K562 (cell line): ENCODE measurements at regions not wholly inside any gene's neighbourhood (a gene's known extent, or its start where the extent isn't known, plus 50 kb on each side); places are given as distances from the start of the nearest gene placed in this dataset.

ENCODE experiments used
- ATAC-seq: fragments of 200-7000 bp; cut with Tn5 transposase; 3 replicates; pipeline ENCODE4 v1.9.1; 2020; ENCODE audit warnings: moderate library complexity
- BruUV-seq: library from RNA; stranded (reverse); fragments of 400-500 nt; replicated peaks from 2 replicates; lab custom pipeline; 2021; lab: Mats Ljungman, UMichigan
- CTCF ChIA-PET: fragments of 300-600 bp; formaldehyde crosslinking; extraction: SDS; loops from one replicate; lab custom pipeline; 2021; ENCODE audit warnings: low intra/inter-chr PET ratio; lab: Yijun Ruan, JAX
- POLR2A ChIA-PET: fragments of 300-600, 350-650 bp; sonication (Branson Sonifier 250); formaldehyde crosslinking; extraction: SDS; loops from one replicate; lab custom pipeline; 2021; ENCODE audit warnings: antibody characterized with exemption, inconsistent platforms; lab: Yijun Ruan, JAX
- DNase-seq, 4 experiments: peaks; one replicate each; pipeline versions ENCODE4 v3.0.0 to v3.0.0-alpha.2; 2011 to 2018; ENCODE audit warnings: low spot score in 3 of 4, mixed read lengths in 3 of 4; ENCODE audit errors: extremely low read depth in 1 of 4
- FAIRE-seq: peaks from 2 replicates; lab custom pipeline; 2011; peaks lifted over from hg19 to GRCh38; lab: Jason Lieb, UNC
- H2AFZ ChIP-seq: 2 replicates; pipeline ENCODE4 v1.6.0; 2011; ENCODE audit warnings: low read depth, low read length, control low read depth, inconsistent platforms
- H3K27ac ChIP-seq: fragments of 200-600 bp; 3 replicates; pipeline ENCODE4 v1.8.0; 2011; ENCODE audit warnings: low read depth, mild to moderate bottlenecking, control low read depth, inconsistent platforms, low read length, moderate library complexity, mixed read lengths; ENCODE audit errors: extremely low read depth
- H3K27me3 ChIP-seq, 2 experiments: fragments of 300-600 bp in 1 of 2; 2 replicates in 1 of 2; 3 replicates in 1 of 2; pipeline versions ENCODE4 v1.6.0 to v1.8.0; 2011; ENCODE audit warnings: inconsistent platforms in 2 of 2, low read length in 2 of 2, mild to moderate bottlenecking in 1 of 2, mixed read lengths in 1 of 2, moderate library complexity in 1 of 2; ENCODE audit not compliant: control insufficient read depth in 2 of 2, insufficient read depth in 2 of 2
- H3K36me3 ChIP-seq: fragments of 300-600 bp; 3 replicates; pipeline ENCODE4 v1.8.0; 2011; ENCODE audit warnings: mild to moderate bottlenecking, low read length, inconsistent platforms; ENCODE audit not compliant: control insufficient read depth, insufficient read depth
- H3K4me1 ChIP-seq, 2 experiments: fragments of 200-600 bp in 1 of 2; replicated peaks in 1 of 2; 2 replicates in 1 of 2; 3 replicates in 1 of 2; pipeline versions ENCODE4 v1.5.1 to v1.8.0; 2011; ENCODE audit warnings: inconsistent platforms in 2 of 2, low read length in 2 of 2, mild to moderate bottlenecking in 1 of 2, mixed read lengths in 1 of 2, moderate library complexity in 1 of 2; ENCODE audit not compliant: control insufficient read depth in 2 of 2, insufficient read depth in 2 of 2
- H3K4me2 ChIP-seq: 2 replicates; pipeline ENCODE4 v1.6.1; 2011; ENCODE audit warnings: low read length, control low read depth, inconsistent platforms, mixed read lengths; ENCODE audit not compliant: insufficient read depth
- H3K4me3 ChIP-seq: fragments of 200-600 bp; sonication (generic), shearing (Covaris generic); 2 replicates; pipeline ENCODE4 v1.5.1; 2016; ENCODE audit warnings: control low read depth, inconsistent platforms
- H3K79me2 ChIP-seq: fragments of 200-600 bp; 3 replicates; pipeline ENCODE4 v1.8.0; 2011; ENCODE audit warnings: low read length, inconsistent platforms; ENCODE audit not compliant: control insufficient read depth, insufficient read depth
- H3K9ac ChIP-seq, 2 experiments: 2 replicates each; pipeline versions ENCODE4 v1.6.0 to v1.6.1; 2011; ENCODE audit warnings: low read depth in 2 of 2, low read length in 2 of 2, control low read depth in 1 of 2, inconsistent platforms in 1 of 2, mild to moderate bottlenecking in 1 of 2, mixed read lengths in 1 of 2; ENCODE audit not compliant: insufficient read depth in 1 of 2
- H3K9me1 ChIP-seq: one replicate; pipeline ENCODE4 v1.6.0; 2011; ENCODE audit warnings: inconsistent platforms, mild to moderate bottlenecking, low read length, moderate library complexity; ENCODE audit not compliant: control insufficient read depth, insufficient read depth
- H3K9me3 ChIP-seq: replicated peaks from 2 replicates; pipeline ENCODE4 v1.5.1; 2011; ENCODE audit warnings: low read depth, low read length, inconsistent platforms; ENCODE audit not compliant: control insufficient read depth, insufficient read depth
- H4K20me1 ChIP-seq: replicated peaks from 2 replicates; pipeline ENCODE4 v1.6.1; 2011; ENCODE audit warnings: low read length, inconsistent platforms, mixed read lengths; ENCODE audit not compliant: control insufficient read depth, insufficient read depth
- ATF7 ChIP-seq: fragments of 450-650 bp; IDR thresholded peaks from 2 replicates; pipeline ENCODE4 v1.7.1; 2014; ENCODE audit warnings: mild to moderate bottlenecking, moderate library complexity
- CHD7 ChIP-seq: fragments of 200-600 bp; sonication (generic); IDR thresholded peaks from one replicate; pipeline ENCODE4 v1.6.1; 2012; ENCODE audit warnings: mild to moderate bottlenecking, low read depth, low read length, inconsistent platforms
- MAFK ChIP-seq: IDR thresholded peaks from 2 replicates; pipeline ENCODE4 v1.6.1; 2011; ENCODE audit warnings: low read length, improper control_type of control experiment
- POU5F1 ChIP-seq: fragments of 150-350 bp; IDR thresholded peaks from 2 replicates; pipeline ENCODE4 v1.6.1; 2014; ENCODE audit warnings: borderline replicate concordance, low read length, low read depth, mild to moderate bottlenecking; ENCODE audit not compliant: partially characterized antibody
- RCOR1 ChIP-seq, 2 experiments: IDR thresholded peaks; 2 replicates each; pipeline ENCODE4 v1.6.1; 2012; ENCODE audit warnings: low read depth in 2 of 2, low read length in 2 of 2, borderline replicate concordance in 1 of 2, improper control_type of control experiment in 1 of 2
- TARDBP ChIP-seq: fragments of 450-650 bp; IDR thresholded peaks from 2 replicates; pipeline ENCODE4 v1.6.1; 2016
- U2AF2 ChIP-seq: fragments of 200-400 bp; formaldehyde crosslinking; optimal IDR thresholded peaks from 2 replicates; pipeline ENCODE3; 2017; ENCODE audit warnings: low read depth, mild to moderate bottlenecking, low read length
- ZBTB17 ChIP-seq: fragments of 450-650 bp; formaldehyde crosslinking; IDR thresholded peaks from 2 replicates; pipeline ENCODE4 v1.4.0; 2020; ENCODE audit warnings: mild to moderate bottlenecking
- in situ Hi-C: fragments of 300-500 bp; cut with MboI; formaldehyde crosslinking; loops from 4 replicates; pipeline ENCODE4 v1.15.0; 2018; ENCODE audit warnings: inconsistent platforms, mixed read lengths
- intact Hi-C: fragments of 100-400 bp; cut with micrococcal nuclease; formaldehyde crosslinking; loops from 2 replicates; pipeline ENCODE4 v1.14.2; 2022

GRCh38 chr2:208978946-208979345 is 444.9 kb upstream of the MAP2 start (continued):
- no peak for TF ChIP-seq TARDBP
- TF ChIP-seq ATF7: no peak
- TF ChIP-seq U2AF2: no peak
- TF ChIP-seq RCOR1 (IDR thresholded peaks at IDR 0.05; ENCODE audit: borderline replicate concordance in 1 of 2, low read depth in 2 of 2, low read length in 2 of 2): no peak
- TF ChIP-seq, all 486 proteins: peak for 0

- H3K9ac ChIP-seq: no peak overlapping the region
- no peak overlapping the region for H3K4me3 ChIP-seq
- BruUV-seq: no TSS peak
- TF ChIP-seq ZBTB17 (CRISPR knock-in tag) (no peak), POU5F1 (no peak), MAFK (no peak), CHD7 (no peak)
- ChIA-PET CTCF (no interaction called here), POLR2A (no interaction called here)
- no peaks in the 10 kb centered on the region for H3K9me3 ChIP-seq
- intact Hi-C loops (no loop called here), in situ Hi-C loops (no loop called here)
- H3K9me1 ChIP-seq: no peaks in the 10 kb centered on the region
- ATAC-seq (no peak), FAIRE-seq (no peak), DNase-seq (no peak)
- no peaks in the 10 kb centered on the region for H4K20me1 ChIP-seq
- no peaks in the 10 kb centered on the region for H3K27me3 ChIP-seq
- no peaks in the 10 kb centered on the region for H3K4me1 ChIP-seq
- H2AFZ ChIP-seq: no peak overlapping the region
- H3K27ac ChIP-seq: no peak overlapping the region
- no peaks in the 10 kb centered on the region for H3K36me3 ChIP-seq
- H3K4me2 ChIP-seq: no peak overlapping the region
- no peaks in the 10 kb centered on the region for H3K79me2 ChIP-seq
These were observed 443.5 kb upstream of the MAP2 start for GRCh38 chr2:208980321-208980720.
